HEK293 (cell line): ENCODE measurements at regions not wholly inside any gene's neighbourhood (a gene's known extent, or its start where the extent isn't known, plus 50 kb on each side); places are given as distances from the start of the nearest gene placed in this dataset.

ENCODE experiments used
- CTCF ChIA-PET: fragments of 350-600 bp; formaldehyde crosslinking; extraction: SDS; loops from one replicate; lab custom pipeline; 2021; ENCODE audit warnings: antibody characterized with exemption; lab: Yijun Ruan, JAX
- POLR2A ChIA-PET: fragments of 300-600 bp; formaldehyde crosslinking; extraction: SDS; loops from one replicate; lab custom pipeline; 2020; ENCODE audit warnings: antibody characterized with exemption, inconsistent platforms; lab: Yijun Ruan, JAX
- H3K27ac ChIP-seq: fragments of 200-500 bp; sonication (Bioruptor generic); 2 replicates; pipeline ENCODE4 v1.5.1; 2014; ENCODE audit warnings: low read depth, low read length, control low read depth, inconsistent platforms; ENCODE audit errors: extremely low read depth
- H3K36me3 ChIP-seq, 2 experiments: fragments of 200-500 bp in 1 of 2; sonication (Bioruptor generic) in 1 of 2; 1 replicate in 1 of 2; 2 replicates in 1 of 2; pipeline ENCODE4 v1.5.1; 2014 to 2017; ENCODE audit warnings: inconsistent platforms in 2 of 2, low read length in 2 of 2; ENCODE audit not compliant: control insufficient read depth in 2 of 2, insufficient read depth in 1 of 2
- H3K4me1 ChIP-seq: fragments of 200-500 bp; sonication (Bioruptor generic); 2 replicates; pipeline ENCODE4 v1.5.1; 2014; ENCODE audit warnings: mild to moderate bottlenecking, low read length, inconsistent platforms; ENCODE audit not compliant: control insufficient read depth, insufficient read depth
- H3K4me3 ChIP-seq: 2 replicates; pipeline ENCODE4 v1.5.1; 2011; ENCODE audit warnings: low read depth, mild to moderate bottlenecking, control low read depth, low read length, moderate library complexity
- H3K9me3 ChIP-seq: fragments of 200-500 bp; sonication (Bioruptor generic); 2 replicates; pipeline ENCODE4 v1.5.1; 2014; ENCODE audit warnings: low read depth, low read length, inconsistent platforms; ENCODE audit not compliant: control insufficient read depth, insufficient read depth
- CTCF ChIP-seq: fragments of 450-650 bp; formaldehyde crosslinking; IDR thresholded peaks from 2 replicates; pipeline ENCODE4 v1.5.1; 2016; ENCODE audit warnings: missing biosample characterization, missing genetic modification characterization
- GFI1B ChIP-seq: fragments of 450-650 bp; formaldehyde crosslinking; IDR thresholded peaks from 2 replicates; pipeline ENCODE4 v1.5.1; 2016; ENCODE audit warnings: missing biosample characterization, missing genetic modification characterization
- GLIS1 ChIP-seq: fragments of 450-650 bp; formaldehyde crosslinking; IDR thresholded peaks from 2 replicates; pipeline ENCODE4 v1.5.1; 2016; ENCODE audit warnings: missing biosample characterization, missing genetic modification characterization
- PATZ1 ChIP-seq: fragments of 450-650 bp; formaldehyde crosslinking; IDR thresholded peaks from 2 replicates; pipeline ENCODE4 v1.5.1; 2016; ENCODE audit warnings: missing biosample characterization, missing genetic modification characterization
- SALL2 ChIP-seq: fragments of 450-650 bp; formaldehyde crosslinking; IDR thresholded peaks from 2 replicates; pipeline ENCODE4 v1.5.0; 2017; ENCODE audit warnings: missing biosample characterization, mild to moderate bottlenecking, missing genetic modification characterization, borderline replicate concordance
- ZFP3 ChIP-seq: fragments of 450-650 bp; formaldehyde crosslinking; IDR thresholded peaks from 2 replicates; pipeline ENCODE4 v1.5.1; 2016; ENCODE audit warnings: low read depth, missing biosample characterization, missing genetic modification characterization
- ZNF132 ChIP-seq: fragments of 450-650 bp; formaldehyde crosslinking; IDR thresholded peaks from 2 replicates; pipeline ENCODE4 v1.5.1; 2017; ENCODE audit warnings: missing biosample characterization, missing genetic modification characterization, borderline replicate concordance
- ZNF211 ChIP-seq: fragments of 450-650 bp; formaldehyde crosslinking; IDR thresholded peaks from 2 replicates; pipeline ENCODE4 v1.5.1; 2016; ENCODE audit warnings: low read depth, missing biosample characterization, missing genetic modification characterization
- ZNF223 ChIP-seq: fragments of 450-650 bp; formaldehyde crosslinking; IDR thresholded peaks from 2 replicates; pipeline ENCODE4 v1.5.1; 2016; ENCODE audit warnings: missing biosample characterization, missing genetic modification characterization
- ZNF248 ChIP-seq: fragments of 450-650 bp; formaldehyde crosslinking; IDR thresholded peaks from 2 replicates; pipeline ENCODE4 v1.5.1; 2017; ENCODE audit warnings: missing biosample characterization, missing genetic modification characterization
- ZNF366 ChIP-seq: fragments of 450-650 bp; formaldehyde crosslinking; conservative IDR thresholded peaks from 2 replicates; pipeline ENCODE4 v1.5.1; 2016; ENCODE audit warnings: missing biosample characterization, missing genetic modification characterization
- ZNF555 ChIP-seq: fragments of 450-650 bp; formaldehyde crosslinking; conservative IDR thresholded peaks from 2 replicates; pipeline ENCODE4 v1.5.1; 2017; ENCODE audit warnings: missing biosample characterization, mild to moderate bottlenecking, missing genetic modification characterization, inconsistent platforms
- ZNF571 ChIP-seq: fragments of 450-650 bp; formaldehyde crosslinking; IDR thresholded peaks from 2 replicates; pipeline ENCODE4 v1.5.0; 2017; ENCODE audit warnings: missing biosample characterization, missing genetic modification characterization
- ZNF704 ChIP-seq: fragments of 450-650 bp; formaldehyde crosslinking; IDR thresholded peaks from 2 replicates; pipeline ENCODE4 v1.5.1; 2016; ENCODE audit warnings: missing biosample characterization, missing genetic modification characterization
- ZXDB ChIP-seq: fragments of 450-650 bp; formaldehyde crosslinking; IDR thresholded peaks from 2 replicates; pipeline ENCODE4 v1.5.1; 2016; ENCODE audit warnings: missing biosample characterization, missing genetic modification characterization
- TF ChIP-seq, protein P1 (sequence below): fragments of 450-650 bp; formaldehyde crosslinking; IDR thresholded peaks from 2 replicates; pipeline ENCODE4 v1.5.1; 2016; ENCODE audit warnings: missing biosample characterization, missing genetic modification characterization
- TF ChIP-seq, protein P2 (sequence below): fragments of 450-650 bp; formaldehyde crosslinking; IDR thresholded peaks from 2 replicates; pipeline ENCODE4 v1.5.1; 2016; ENCODE audit warnings: missing biosample characterization, missing genetic modification characterization

DNA sequence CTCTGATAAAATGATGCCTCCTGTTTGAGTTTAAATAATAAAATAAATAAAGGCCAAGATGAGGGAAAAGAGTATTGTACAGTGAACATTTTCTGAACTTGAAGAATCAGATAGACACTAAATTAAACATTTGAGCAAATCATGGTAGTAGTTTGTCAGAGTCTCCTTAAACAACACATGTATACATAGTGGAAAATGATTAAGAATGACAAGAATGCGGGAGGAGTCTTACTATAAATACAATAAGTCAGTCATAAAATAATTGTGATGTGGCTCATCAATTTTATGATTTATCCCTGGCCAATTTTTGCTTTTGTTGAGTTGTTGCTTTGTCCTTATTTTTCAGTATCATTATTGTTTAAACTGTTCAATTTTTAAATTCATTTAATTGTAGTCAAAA is 158.0 kb upstream of the TMC3 start (continued):
- TF ChIP-seq, protein P1, sequence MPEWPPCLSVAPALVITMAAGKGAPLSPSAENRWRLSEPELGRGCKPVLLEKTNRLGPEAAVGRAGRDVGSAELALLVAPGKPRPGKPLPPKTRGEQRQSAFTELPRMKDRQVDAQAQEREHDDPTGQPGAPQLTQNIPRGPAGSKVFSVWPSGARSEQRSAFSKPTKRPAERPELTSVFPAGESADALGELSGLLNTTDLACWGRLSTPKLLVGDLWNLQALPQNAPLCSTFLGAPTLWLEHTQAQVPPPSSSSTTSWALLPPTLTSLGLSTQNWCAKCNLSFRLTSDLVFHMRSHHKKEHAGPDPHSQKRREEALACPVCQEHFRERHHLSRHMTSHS, result no peak
- TF ChIP-seq ZNF211 (no peak), ZNF366 (tag by site-specific recombination) (no peak), ZNF704 (no peak), ZNF248 (no peak), ZNF132 (tag by site-specific recombination) (no peak), ZNF555 (no peak)
- TF ChIP-seq, protein P2, sequence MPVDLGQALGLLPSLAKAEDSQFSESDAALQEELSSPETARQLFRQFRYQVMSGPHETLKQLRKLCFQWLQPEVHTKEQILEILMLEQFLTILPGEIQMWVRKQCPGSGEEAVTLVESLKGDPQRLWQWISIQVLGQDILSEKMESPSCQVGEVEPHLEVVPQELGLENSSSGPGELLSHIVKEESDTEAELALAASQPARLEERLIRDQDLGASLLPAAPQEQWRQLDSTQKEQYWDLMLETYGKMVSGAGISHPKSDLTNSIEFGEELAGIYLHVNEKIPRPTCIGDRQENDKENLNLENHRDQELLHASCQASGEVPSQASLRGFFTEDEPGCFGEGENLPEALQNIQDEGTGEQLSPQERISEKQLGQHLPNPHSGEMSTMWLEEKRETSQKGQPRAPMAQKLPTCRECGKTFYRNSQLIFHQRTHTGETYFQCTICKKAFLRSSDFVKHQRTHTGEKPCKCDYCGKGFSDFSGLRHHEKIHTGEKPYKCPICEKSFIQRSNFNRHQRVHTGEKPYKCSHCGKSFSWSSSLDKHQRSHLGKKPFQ (tag by site-specific recombination), result no peak

- peaks cover 18% of the 10 kb centered on the region for H3K4me1 ChIP-seq
- TF ChIP-seq PATZ1 (no peak), ZXDB (tag by site-specific recombination) (no peak), SALL2 (tag by site-specific recombination) (no peak), ZNF223 (tag by site-specific recombination) (no peak), ZNF571 (tag by site-specific recombination) (no peak), GLIS1 (tag by site-specific recombination) (no peak), CTCF (tag by site-specific recombination) (no peak), GFI1B (tag by site-specific recombination) (no peak), ZFP3 (tag by site-specific recombination) (no peak)
- TF ChIP-seq, protein P2 (tag by site-specific recombination), result no peak
- TF ChIP-seq, all 188 proteins: peak for 0
- no peaks in the 10 kb centered on the region for H3K36me3 ChIP-seq
- CTCF ChIA-PET, result interaction anchor here (0.6 to 1.0 kb wide), 3 partner anchors 41 to 533 kb away, joined by 3 to 4 read pairs (median 3); no protein-coding TSS in a partner anchor
- no peak overlapping the region for H3K4me3 ChIP-seq
- POLR2A ChIA-PET, result no interaction called here
- H3K9me3 ChIP-seq, result no peaks in the 10 kb centered on the region
- H3K27ac ChIP-seq, result no peak overlapping the region
Observed at GRCh38 chr15:81531109-81531592, 157.1 kb upstream of the TMC3 start.
